ENCODE measurements at regions not wholly inside any gene's neighbourhood (a gene's known extent, or its start where the extent isn't known, plus 50 kb on each side); places are given as distances from the start of the nearest gene placed in this dataset.

GRCh38 chr18:25659541-25659940 is 307.6 kb upstream of the ZNF521 start:
- no peak overlapping the region for H3K4me2 ChIP-seq (ENCODE audit: low read depth, low read length)
- POLR2A ChIA-PET (ENCODE audit: unreplicated experiment): no interaction called here
- H2BK120ac ChIP-seq (ENCODE audit: low read depth, low read length): no peak overlapping the region
- no peak overlapping the region for H4K5ac ChIP-seq (ENCODE audit: low read depth, low read length)
- H3K14ac ChIP-seq (replicated peaks; ENCODE audit: low read depth, low read length): no peak overlapping the region
- ATAC-seq (ENCODE audit: low read depth): no peak
- no TSS peak for BruUV-seq (replicated peaks)
- no peaks in the 10 kb centered on the region for H3K36me3 ChIP-seq (ENCODE audit: control insufficient read depth, insufficient read depth, low read length)
- H3K27ac ChIP-seq (ENCODE audit: insufficient read depth, low read length): no peak overlapping the region
- H3K9ac ChIP-seq (ENCODE audit: low read depth, low read length): no peak overlapping the region
- DNase-seq: no peak
- H3K9me1 ChIP-seq (ENCODE audit: insufficient read depth, low read length): no peaks in the 10 kb centered on the region
- intact Hi-C loops (cut with micrococcal nuclease): no loop called here
- H2BK5ac ChIP-seq (ENCODE audit: low read depth, low read length, poor library complexity, severe bottlenecking): no peak overlapping the region
- H3K4ac ChIP-seq (ENCODE audit: low read depth, low read length): no peak overlapping the region
- WGBS, 2 experiments (ENCODE audit: extremely low coverage in 2 of 2, insufficient read length in 1 of 2): 94% methylated on average over 3 of the region's 6 CpGs; no CpG with 5 or more reads in 1 of the 2 experiments
- no peak overlapping the region for H3K56ac ChIP-seq (ENCODE audit: extremely low read depth, insufficient read depth, low read length)
- peaks cover 3% of the 10 kb centered on the region for H3K4me1 ChIP-seq (ENCODE audit: control insufficient read depth, insufficient read depth, low read length)
- no peaks in the 10 kb centered on the region for H3K27me3 ChIP-seq (ENCODE audit: control insufficient read depth, insufficient read depth, low read length)
- dilution Hi-C loops (cut with HindIII; ENCODE audit: low sequenced_read_pairs, unreplicated experiment): no loop called here
- H2AK5ac ChIP-seq (ENCODE audit: low read depth, low read length): no peak overlapping the region
- H3K79me1 ChIP-seq (ENCODE audit: low read depth in 1 of 2, low read length in 2 of 2): no peaks in the 10 kb centered on the region
- TF ChIP-seq RCOR1 (IDR thresholded peaks at IDR 0.05; ENCODE audit: insufficient replicate concordance, low read length): no peak
- TF ChIP-seq BHLHE40 (IDR thresholded peaks at IDR 0.05; ENCODE audit: low read depth, low read length): no peak
- TF ChIP-seq, protein P1, sequence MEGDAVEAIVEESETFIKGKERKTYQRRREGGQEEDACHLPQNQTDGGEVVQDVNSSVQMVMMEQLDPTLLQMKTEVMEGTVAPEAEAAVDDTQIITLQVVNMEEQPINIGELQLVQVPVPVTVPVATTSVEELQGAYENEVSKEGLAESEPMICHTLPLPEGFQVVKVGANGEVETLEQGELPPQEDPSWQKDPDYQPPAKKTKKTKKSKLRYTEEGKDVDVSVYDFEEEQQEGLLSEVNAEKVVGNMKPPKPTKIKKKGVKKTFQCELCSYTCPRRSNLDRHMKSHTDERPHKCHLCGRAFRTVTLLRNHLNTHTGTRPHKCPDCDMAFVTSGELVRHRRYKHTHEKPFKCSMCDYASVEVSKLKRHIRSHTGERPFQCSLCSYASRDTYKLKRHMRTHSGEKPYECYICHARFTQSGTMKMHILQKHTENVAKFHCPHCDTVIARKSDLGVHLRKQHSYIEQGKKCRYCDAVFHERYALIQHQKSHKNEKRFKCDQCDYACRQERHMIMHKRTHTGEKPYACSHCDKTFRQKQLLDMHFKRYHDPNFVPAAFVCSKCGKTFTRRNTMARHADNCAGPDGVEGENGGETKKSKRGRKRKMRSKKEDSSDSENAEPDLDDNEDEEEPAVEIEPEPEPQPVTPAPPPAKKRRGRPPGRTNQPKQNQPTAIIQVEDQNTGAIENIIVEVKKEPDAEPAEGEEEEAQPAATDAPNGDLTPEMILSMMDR (conservative IDR thresholded peaks at IDR 0.05; ENCODE audit: low read depth, low read length): no peak
- TF ChIP-seq MXI1 (IDR thresholded peaks at IDR 0.05; ENCODE audit: borderline replicate concordance, low read depth, low read length): no peak
- no peak for TF ChIP-seq CEBPB (IDR thresholded peaks at IDR 0.05; ENCODE audit: low read depth, low read length)
- TF ChIP-seq FOS (IDR thresholded peaks at IDR 0.05; ENCODE audit: low read depth, low read length): no peak
- TF ChIP-seq, protein P2, sequence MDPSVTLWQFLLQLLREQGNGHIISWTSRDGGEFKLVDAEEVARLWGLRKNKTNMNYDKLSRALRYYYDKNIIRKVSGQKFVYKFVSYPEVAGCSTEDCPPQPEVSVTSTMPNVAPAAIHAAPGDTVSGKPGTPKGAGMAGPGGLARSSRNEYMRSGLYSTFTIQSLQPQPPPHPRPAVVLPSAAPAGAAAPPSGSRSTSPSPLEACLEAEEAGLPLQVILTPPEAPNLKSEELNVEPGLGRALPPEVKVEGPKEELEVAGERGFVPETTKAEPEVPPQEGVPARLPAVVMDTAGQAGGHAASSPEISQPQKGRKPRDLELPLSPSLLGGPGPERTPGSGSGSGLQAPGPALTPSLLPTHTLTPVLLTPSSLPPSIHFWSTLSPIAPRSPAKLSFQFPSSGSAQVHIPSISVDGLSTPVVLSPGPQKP (IDR thresholded peaks at IDR 0.05; ENCODE audit: borderline replicate concordance, low read depth, low read length): no peak
- no peak for TF ChIP-seq SMC3 (IDR thresholded peaks at IDR 0.05; ENCODE audit: low read depth, low read length)
- no peak for TF ChIP-seq POLR2A (IDR thresholded peaks at IDR 0.05; ENCODE audit: low read depth, low read length)
- H2AFZ ChIP-seq (replicated peaks; ENCODE audit: low read length, poor library complexity): no peak overlapping the region
- H4K91ac ChIP-seq (ENCODE audit: insufficient read depth, low read depth, low read length): no peak overlapping the region
- in situ Hi-C loops (cut with MboI; ENCODE audit: low sequenced_read_pairs): no loop called here
- no peak overlapping the region for H3K18ac ChIP-seq (ENCODE audit: low read depth, low read length)
- H2BK20ac ChIP-seq (ENCODE audit: low read depth, low read length): no peak overlapping the region
- H3K4me3 ChIP-seq (ENCODE audit: insufficient read depth, low read depth, low read length): no peak overlapping the region
- CTCF ChIA-PET: no interaction called here
- no peak overlapping the region for H2BK15ac ChIP-seq (ENCODE audit: low read depth, low read length)
- H2AK9ac ChIP-seq (replicated peaks; ENCODE audit: low read depth, low read length, poor library complexity): no peak overlapping the region
- no peaks in the 10 kb centered on the region for H4K20me1 ChIP-seq (ENCODE audit: insufficient read depth, low read length)
- H4K8ac ChIP-seq (ENCODE audit: low read depth in 2 of 2, low read length in 2 of 2): no peak overlapping the region
- no peak overlapping the region for H3K23ac ChIP-seq (ENCODE audit: low read depth, low read length)
- H3K9me3 ChIP-seq (ENCODE audit: control insufficient read depth, insufficient read depth, low read length): no peaks in the 10 kb centered on the region

Measured in IMR-90 (cell line).